ENCODE measurements at regions not wholly inside any gene's neighbourhood (a gene's known extent, or its start where the extent isn't known, plus 50 kb on each side); places are given as distances from the start of the nearest gene placed in this dataset.

GRCh38 chr4:20326977-20327376 is 75.3 kb downstream of the SLIT2 start:
- H3K4me1 ChIP-seq, result no peaks in the 10 kb centered on the region

GRCh38 chr4:20327808-20328207 is 76.1 kb downstream of the SLIT2 start:
- H3K4me1 ChIP-seq, result no peaks in the 10 kb centered on the region

More at GRCh38 chr4:20326977-20327376, 75.3 kb downstream of the SLIT2 start:
- TF ChIP-seq CTCF (IDR thresholded peaks at IDR 0.05; ENCODE audit: low read depth, low read length), result no peak
- Histone ChIP-seq H3K9me3 (no peaks in the 10 kb centered on the region), H3K36me3 (no peaks in the 10 kb centered on the region), H3K4me3 (ENCODE audit: low read depth, low read length) (no peak overlapping the region), H3K27me3 (peaks cover 18% of the 10 kb centered on the region)
- no peak for DNase-seq

GRCh38 chr4:20331642-20332041 is 79.9 kb downstream of the SLIT2 start:
- Histone ChIP-seq H3K4me1 (no peaks in the 10 kb centered on the region), H3K27me3 (peaks cover 16% of the 10 kb centered on the region), H3K9me3 (no peaks in the 10 kb centered on the region), H3K4me3 (ENCODE audit: low read depth, low read length) (no peak overlapping the region), H3K36me3 (no peaks in the 10 kb centered on the region)
- TF ChIP-seq CTCF (IDR thresholded peaks at IDR 0.05; ENCODE audit: low read depth, low read length), result no peak
- no peak for DNase-seq

More at GRCh38 chr4:20327808-20328207, 76.1 kb downstream of the SLIT2 start:
- Histone ChIP-seq H3K9me3 (no peaks in the 10 kb centered on the region), H3K4me3 (ENCODE audit: low read depth, low read length) (no peak overlapping the region), H3K36me3 (no peaks in the 10 kb centered on the region), H3K27me3 (peaks cover 21% of the 10 kb centered on the region)
- DNase-seq, result no peak
- TF ChIP-seq CTCF (IDR thresholded peaks at IDR 0.05; ENCODE audit: low read depth, low read length), result no peak

- Histone ChIP-seq H3K36me3 (no peaks in the 10 kb centered on the region), H3K27me3 (peaks cover 12% of the 10 kb centered on the region; the same call in 1 of the 2 replicates), H3K4me1 (no peaks in the 10 kb centered on the region), H3K9me3 (no peaks in the 10 kb centered on the region), H3K4me3 (ENCODE audit: low read depth, low read length) (no peak overlapping the region)
- TF ChIP-seq CTCF (IDR thresholded peaks at IDR 0.05; ENCODE audit: low read depth, low read length), result no peak
- no peak for DNase-seq
Observed at GRCh38 chr4:20333141-20333715, 81.5 kb downstream of the SLIT2 start.

GRCh38 chr4:20337261-20337664 is 85.6 kb downstream of the SLIT2 start:
- DNase-seq, result peak; percentile 28
- TF ChIP-seq CTCF (IDR thresholded peaks at IDR 0.05; ENCODE audit: low read depth, low read length), result no peak

GRCh38 chr4:20338841-20339240 is 87.1 kb downstream of the SLIT2 start:
- Histone ChIP-seq H3K9me3 (no peaks in the 10 kb centered on the region), H3K36me3 (no peaks in the 10 kb centered on the region), H3K27me3 (0 out of 2 replicates have a peak, but pooled peaks cover 5% of the 10 kb centered on the region), H3K4me3 (ENCODE audit: low read depth, low read length) (no peak overlapping the region), H3K4me1 (no peaks in the 10 kb centered on the region)
- DNase-seq, result no peak
- no peak for TF ChIP-seq CTCF (IDR thresholded peaks at IDR 0.05; ENCODE audit: low read depth, low read length)

More at GRCh38 chr4:20337261-20337664, 85.6 kb downstream of the SLIT2 start:
- Histone ChIP-seq H3K27me3 (0 out of 2 replicates have a peak, but pooled peaks cover 6% of the 10 kb centered on the region), H3K4me3 (ENCODE audit: low read depth, low read length) (no peak overlapping the region), H3K9me3 (no peaks in the 10 kb centered on the region), H3K4me1 (no peaks in the 10 kb centered on the region), H3K36me3 (no peaks in the 10 kb centered on the region)
